Right hindlimb (tissue), 1 donor: ENCODE measurements at regions not wholly inside any gene's neighbourhood (a gene's known extent, or its start where the extent isn't known, plus 50 kb on each side); places are given as distances from the start of the nearest gene placed in this dataset.
"Not testable (repeated sequence)": the region's sequence is repeated elsewhere in the genome, so short reads cannot be mapped to it uniquely, and the experiment has no call there.

ENCODE experiments used
- DNase-seq: peaks from one replicate; pipeline ENCODE4 v3.0.0-alpha.2; 2018

GRCh38 chrX:127221821-127222220, 402.3 kb downstream of the PRR32 start:
- not testable (repeated sequence) for DNase-seq

- no peak for DNase-seq
Measured at GRCh38 chrX:127243654-127244053, 424.1 kb downstream of the PRR32 start.

- DNase-seq: no peak
Measured at GRCh38 chrX:127259742-127260141, 440.2 kb downstream of the PRR32 start.

GRCh38 chrX:127276326-127276725, 456.8 kb downstream of the PRR32 start:
- no peak for DNase-seq

GRCh38 chrX:127300511-127300910, 481.0 kb downstream of the PRR32 start:
- no peak for DNase-seq

DNA sequence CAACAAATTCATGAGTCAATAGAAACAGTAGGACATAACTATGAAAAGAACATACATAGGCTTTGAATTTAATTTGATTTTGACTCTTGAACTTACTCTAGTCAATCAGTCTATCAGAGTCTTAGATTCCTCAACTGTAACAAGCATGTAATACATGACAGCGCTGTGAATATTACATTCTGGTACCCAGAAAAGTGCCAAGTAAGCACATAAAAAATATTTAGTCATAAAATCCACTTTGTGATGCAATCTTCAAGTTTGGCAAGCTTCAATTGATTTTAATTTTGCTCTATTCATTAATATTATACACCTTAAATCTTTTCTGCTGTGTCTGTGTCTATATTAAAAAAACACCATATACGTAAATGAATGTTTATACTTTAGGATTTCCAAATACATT, 483.3 kb downstream of the PRR32 start:
- DNase-seq: no peak

- DNase-seq: no peak
Measured at GRCh38 chrX:127305013-127305412, 485.5 kb downstream of the PRR32 start.

GRCh38 chrX:127306262-127306661, 486.7 kb downstream of the PRR32 start:
- no peak for DNase-seq

- DNase-seq: no peak
Measured at GRCh38 chrX:127313635-127314034, 494.1 kb downstream of the PRR32 start.

- DNase-seq: no peak
Measured at GRCh38 chrX:127317159-127317558, 497.6 kb downstream of the PRR32 start.

DNA sequence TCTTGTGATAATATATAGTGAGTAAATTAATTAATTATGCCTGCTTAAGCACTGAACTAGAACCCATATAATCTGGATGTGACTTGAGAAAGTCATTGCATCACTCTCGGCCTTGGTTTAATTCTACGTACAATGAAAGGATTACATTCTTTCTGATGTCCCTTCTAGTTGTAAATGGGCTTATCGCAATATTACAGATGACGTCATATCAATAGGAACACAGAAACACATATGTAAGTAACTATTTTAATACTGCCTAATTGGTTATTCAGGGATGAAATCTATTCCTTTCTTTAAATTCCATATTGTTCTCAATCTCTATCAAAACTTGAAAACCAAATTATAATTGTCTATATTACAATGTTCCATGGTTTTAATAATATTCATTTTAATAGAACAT, 504.6 kb downstream of the PRR32 start:
- DNase-seq: no peak
